Neural progenitor cell (in vitro differentiated cells): ENCODE measurements at regions not wholly inside any gene's neighbourhood (a gene's known extent, or its start where the extent isn't known, plus 50 kb on each side); places are given as distances from the start of the nearest gene placed in this dataset.

ENCODE experiments used
- DNase-seq: peaks from one replicate; pipeline ENCODE4 v3.0.0-alpha.2; 2016; ENCODE audit warnings: low spot score
- H2AFZ ChIP-seq: fragments of 200-600 bp; sonication (generic); replicated peaks from 2 replicates; pipeline ENCODE4 v1.6.1; 2016; ENCODE audit warnings: antibody characterized with exemption
- H3F3A ChIP-seq: fragments of 200-600 bp; sonication (generic); 2 replicates; pipeline ENCODE4 v1.6.1; 2016; ENCODE audit warnings: antibody characterized with exemption, low read depth
- H3K27ac ChIP-seq: fragments of 200-600 bp; sonication (generic); 2 replicates; pipeline ENCODE4 v1.5.1; 2016; ENCODE audit warnings: mild to moderate bottlenecking
- H3K27me3 ChIP-seq: fragments of 200-600 bp; sonication (generic); 2 replicates; pipeline ENCODE4 v1.6.1; 2016; ENCODE audit warnings: mild to moderate bottlenecking, moderate library complexity
- H3K36me3 ChIP-seq: fragments of 200-600 bp; sonication (generic); 2 replicates; pipeline ENCODE4 v1.5.1; 2016
- H3K4me1 ChIP-seq: fragments of 200-600 bp; sonication (generic); 2 replicates; pipeline ENCODE4 v1.6.1; 2016; ENCODE audit warnings: mixed run types
- H3K4me2 ChIP-seq: fragments of 200-600 bp; sonication (generic); 2 replicates; pipeline ENCODE4 v1.6.1; 2016
- H3K4me3 ChIP-seq: fragments of 200-600 bp; sonication (generic); 2 replicates; pipeline ENCODE4 v1.5.1; 2016
- H3K79me2 ChIP-seq: fragments of 200-600 bp; sonication (generic); 2 replicates; pipeline ENCODE4 v1.6.1; 2016; ENCODE audit warnings: low read depth
- H3K9ac ChIP-seq: fragments of 200-600 bp; sonication (generic); 2 replicates; pipeline ENCODE4 v1.6.1; 2016
- H3K9me3 ChIP-seq: fragments of 200-600 bp; sonication (generic); 2 replicates; pipeline ENCODE4 v1.5.1; 2016; ENCODE audit warnings: low read depth
- H4K20me1 ChIP-seq: fragments of 200-600 bp; sonication (generic); 2 replicates; pipeline ENCODE4 v1.6.1; 2016; ENCODE audit warnings: low read depth
- H3K27ac Mint-ChIP-seq: 3 replicates; pipeline ENCODE4 v1.8.0; 2021; ENCODE audit warnings: mixed read lengths
- H3K27me3 Mint-ChIP-seq: 2 replicates; pipeline ENCODE4 v1.8.0; 2022; ENCODE audit warnings: low read depth, mild to moderate bottlenecking, inconsistent platforms, moderate library complexity, mixed read lengths; ENCODE audit not compliant: insufficient read depth
- H3K36me3 Mint-ChIP-seq: 3 replicates; pipeline ENCODE4 v1.8.0; 2021; ENCODE audit warnings: mixed read lengths
- H3K4me1 Mint-ChIP-seq: 3 replicates; pipeline ENCODE4 v1.8.0; 2021; ENCODE audit warnings: mixed read lengths
- H3K4me3 Mint-ChIP-seq: 3 replicates; pipeline ENCODE4 v1.8.0; 2021; ENCODE audit warnings: mild to moderate bottlenecking, moderate library complexity, mixed read lengths
- H3K9me3 Mint-ChIP-seq: 3 replicates; pipeline ENCODE4 v1.8.0; 2020; ENCODE audit warnings: mixed read lengths
- CTCF ChIP-seq: fragments of 200-600 bp; sonication (generic); IDR thresholded peaks from 2 replicates; pipeline ENCODE4 v1.5.1; 2017; ENCODE audit warnings: antibody characterized with exemption, mild to moderate bottlenecking
- EZH2 ChIP-seq: fragments of 200-600 bp; sonication (generic); IDR thresholded peaks from 2 replicates; pipeline ENCODE4 v1.6.1; 2017; ENCODE audit warnings: antibody characterized with exemption, mild to moderate bottlenecking, moderate library complexity
- EZH2phosphoT487 ChIP-seq: fragments of 200-600 bp; sonication (generic); IDR thresholded peaks from 2 replicates; pipeline ENCODE4 v1.6.1; 2017; ENCODE audit warnings: antibody characterized with exemption

- Histone ChIP-seq H3K9ac (no peak overlapping the region), H3K79me2 (no peaks in the 10 kb centered on the region), H3K4me1 (no peaks in the 10 kb centered on the region), H3K27ac (no peak overlapping the region), H3K27me3 (no peaks in the 10 kb centered on the region), H3F3A (no peaks in the 10 kb centered on the region), H3K4me2 (no peak overlapping the region), H3K36me3 (no peaks in the 10 kb centered on the region), H3K4me3 (no peak overlapping the region), H3K9me3 (no peaks in the 10 kb centered on the region), H2AFZ (no peak overlapping the region), H4K20me1 (no peaks in the 10 kb centered on the region)
- Mint-ChIP-seq H3K9me3 (no peaks in the 10 kb centered on the region), H3K27me3 (peaks cover 2% of the 10 kb centered on the region), H3K27ac (no peak overlapping the region), H3K4me1 (peaks cover 2% of the 10 kb centered on the region), H3K4me3 (no peak overlapping the region), H3K36me3 (no peaks in the 10 kb centered on the region)
- TF ChIP-seq EZH2phosphoT487 = no peak
- no peak for TF ChIP-seq CTCF
- no peak for TF ChIP-seq EZH2
- no peak for DNase-seq
These were observed 56.1 kb upstream of the APCDD1L start for GRCh38 chr20:58571356-58571692.

GRCh38 chr20:58570204-58570859 lies 55.1 kb upstream of the APCDD1L start:
- H3K4me1 ChIP-seq = no peaks in the 10 kb centered on the region
- Mint-ChIP-seq H3K27me3 (peaks cover 2% of the 10 kb centered on the region), H3K27ac (no peak overlapping the region), H3K36me3 (no peaks in the 10 kb centered on the region), H3K9me3 (peaks cover under 1% of the 10 kb centered on the region), H3K4me1 (peaks cover 2% of the 10 kb centered on the region), H3K4me3 (no peak overlapping the region)
- H3K79me2 ChIP-seq = no peaks in the 10 kb centered on the region
- no peaks in the 10 kb centered on the region for H3K36me3 ChIP-seq
- no peak for TF ChIP-seq CTCF
- no peak for TF ChIP-seq EZH2
- no peak for TF ChIP-seq EZH2phosphoT487
- no peak for DNase-seq
- H3K9ac ChIP-seq = no peak overlapping the region
- H3K9me3 ChIP-seq = no peaks in the 10 kb centered on the region
- H3K4me2 ChIP-seq = no peak overlapping the region
- no peaks in the 10 kb centered on the region for H4K20me1 ChIP-seq
- H3F3A ChIP-seq = no peaks in the 10 kb centered on the region
- H3K4me3 ChIP-seq = no peak overlapping the region
- H3K27me3 ChIP-seq = no peaks in the 10 kb centered on the region
- H3K27ac ChIP-seq = no peak overlapping the region
- H2AFZ ChIP-seq = no peak overlapping the region

GRCh38 chr20:58569241-58570125 lies 54.3 kb upstream of the APCDD1L start:
- no peaks in the 10 kb centered on the region for H3K4me1 ChIP-seq
- H3K27me3 ChIP-seq = no peaks in the 10 kb centered on the region
- H3K4me3 ChIP-seq = no peak overlapping the region
- TF ChIP-seq CTCF (no peak), EZH2 (no peak), EZH2phosphoT487 (no peak)
- H3K9me3 Mint-ChIP-seq = peaks cover 2% of the 10 kb centered on the region
- no peaks in the 10 kb centered on the region for H4K20me1 ChIP-seq
- H3K27me3 Mint-ChIP-seq = no peaks in the 10 kb centered on the region
- no peaks in the 10 kb centered on the region for H3K36me3 Mint-ChIP-seq
- no peak for DNase-seq
- no peak overlapping the region for H3K4me3 Mint-ChIP-seq
- no peaks in the 10 kb centered on the region for H3K9me3 ChIP-seq
- no peak overlapping the region for H3K27ac Mint-ChIP-seq
- no peak overlapping the region for H3K9ac ChIP-seq
- H2AFZ ChIP-seq = no peak overlapping the region
- no peaks in the 10 kb centered on the region for H3K79me2 ChIP-seq
- no peak overlapping the region for H3K4me2 ChIP-seq
- no peaks in the 10 kb centered on the region for H3F3A ChIP-seq
- no peaks in the 10 kb centered on the region for H3K36me3 ChIP-seq
- H3K4me1 Mint-ChIP-seq = peaks cover 2% of the 10 kb centered on the region
- H3K27ac ChIP-seq = no peak overlapping the region
